GM12875 (cell line): ENCODE measurements at regions not wholly inside any gene's neighbourhood (a gene's known extent, or its start where the extent isn't known, plus 50 kb on each side); places are given as distances from the start of the nearest gene placed in this dataset.

Source experiments
- H3K4me3 ChIP-seq: one replicate; pipeline ENCODE4 v1.5.1; 2011; ENCODE audit warnings: low read depth, low read length, control low read depth
- CTCF ChIP-seq: IDR thresholded peaks from 2 replicates; pipeline ENCODE4 v1.5.1; 2011; ENCODE audit warnings: low read depth, mild to moderate bottlenecking, control low read depth, inconsistent platforms, low read length, moderate library complexity, borderline replicate concordance; ENCODE audit not compliant: insufficient read depth

GRCh38 chr12:28884904-28885679 lies 264.0 kb upstream of the FAR2 start:
- TF ChIP-seq CTCF, result no peak
- H3K4me3 ChIP-seq, result no peak overlapping the region

- TF ChIP-seq CTCF, result no peak
- H3K4me3 ChIP-seq, result no peak overlapping the region
Observed at GRCh38 chr12:28885928-28886327, 263.1 kb upstream of the FAR2 start.

- no peak for TF ChIP-seq CTCF
- H3K4me3 ChIP-seq, result no peak overlapping the region
Observed at GRCh38 chr12:28887461-28887990, 261.6 kb upstream of the FAR2 start.

- no peak for TF ChIP-seq CTCF
- no peak overlapping the region for H3K4me3 ChIP-seq
Observed at GRCh38 chr12:28890664-28891063, 258.4 kb upstream of the FAR2 start.

GRCh38 chr12:28891126-28891525 lies 258.0 kb upstream of the FAR2 start:
- no peak overlapping the region for H3K4me3 ChIP-seq

GRCh38 chr12:28893365-28893764 lies 255.7 kb upstream of the FAR2 start:
- no peak for TF ChIP-seq CTCF
- H3K4me3 ChIP-seq, result no peak overlapping the region

More at GRCh38 chr12:28891126-28891525, 258.0 kb upstream of the FAR2 start:
- no peak for TF ChIP-seq CTCF

GRCh38 chr12:28893856-28894255 lies 255.2 kb upstream of the FAR2 start:
- no peak for TF ChIP-seq CTCF
- H3K4me3 ChIP-seq, result no peak overlapping the region
